Heart right ventricle (tissue), 16 donors: ENCODE measurements at regions not wholly inside any gene's neighbourhood (a gene's known extent, or its start where the extent isn't known, plus 50 kb on each side); places are given as distances from the start of the nearest gene placed in this dataset.
"Not testable (repeated sequence)": the region's sequence is repeated elsewhere in the genome, so short reads cannot be mapped to it uniquely, and the experiment has no call there.

Source experiments
- ATAC-seq, 8 donors: fragments of 200-7000 bp; cut with Tn5 transposase; one replicate each; pipeline ENCODE4 v1.9.1; 2020; ENCODE audit warnings: mild to moderate bottlenecking in 8 of 8, moderate library complexity in 8 of 8, moderate number of reproducible peaks in 1 of 8
- DNase-seq, 2 donors: peaks; one replicate each; pipeline ENCODE4 v3.0.0-alpha.2; 2020
- H3K27ac ChIP-seq, 10 donors: fragments of 200-600 bp; sonication (generic) in 2 of 10; one replicate each; pipeline versions ENCODE4 v1.5.0 to v1.8.0; 2020 to 2022; ENCODE audit warnings: mild to moderate bottlenecking in 3 of 10
- H3K27me3 ChIP-seq, 7 donors: fragments of 200-600 bp; one replicate each; pipeline ENCODE4 v1.8.0; 2021 to 2022; ENCODE audit warnings: mild to moderate bottlenecking in 2 of 7
- H3K36me3 ChIP-seq, 9 donors: fragments of 200-600 bp; sonication (generic) in 1 of 9; one replicate each; pipeline versions ENCODE4 v1.5.0 to v1.8.0; 2020 to 2022; ENCODE audit warnings: mild to moderate bottlenecking in 2 of 9
- H3K4me1 ChIP-seq, 9 donors: fragments of 200-600 bp; sonication (generic) in 1 of 9; one replicate each; pipeline versions ENCODE4 v1.5.0 to v1.8.0; 2020 to 2022; ENCODE audit warnings: mild to moderate bottlenecking in 4 of 9
- H3K4me3 ChIP-seq, 10 donors: fragments of 200-600 bp; sonication (generic) in 2 of 10; one replicate each; pipeline versions ENCODE4 v1.5.0 to v1.8.0; 2020 to 2022; ENCODE audit warnings: mild to moderate bottlenecking in 7 of 10, moderate library complexity in 2 of 10
- H3K9me3 ChIP-seq, 11 donors: fragments of 200-600 bp in 10 of 11; sonication (generic) in 2 of 11; one replicate each; pipeline versions ENCODE4 v1.5.0 to v1.8.0; 2013 to 2022; ENCODE audit warnings: mild to moderate bottlenecking in 2 of 11, control low read depth in 1 of 11, moderate library complexity in 1 of 11
- WGBS, 2 donors: extraction: QIAGEN DNeasy Blood & Tissue Kit; methylation state at CpG; one replicate each; pipeline ENCODE4 v1.1.7; 2013; ENCODE audit warnings: inconsistent platforms in 1 of 2; 5-methylcytosine and 5-hydroxymethylcytosine counted together
- intact Hi-C, 10 donors: fragments of 100-400 bp; cut with DNase I; formaldehyde crosslinking; loops; one replicate each; pipeline versions ENCODE4 v1.11.1 to v1.14.2; 2022
- TF ChIP-seq, protein P1 (sequence below), 9 donors: fragments of 200-600 bp; sonication (generic) in 2 of 9; IDR thresholded peaks; one replicate each; pipeline versions ENCODE4 v1.5.0 to v1.8.0; 2021 to 2022; ENCODE audit warnings: antibody characterized with exemption in 9 of 9, mild to moderate bottlenecking in 5 of 9, moderate library complexity in 1 of 9
- donor health status: Arrhythmogenic right ventricular cardiomyopathy.
- donor health status: ischemic (EF 13 %, LVEDD 7.1; RV severe dilation, severe dysfunction).
- donor health status: healthy with polysubstance abuse.
- donor health status: DM: no; HTN: yes; CAD: no.
- donor health status: DM: no; HTN: no; CAD: no.
- donor health status: ischemic (EF 25% LVEDD 6.9; RV normal size, moderate dysfunction).
- donor health status: ischemic (EF 25% LVEDD 5.7; RV mildly dilated, moderate dysfunction).
- donor health status: healthy.
- donor health status: DM: yes; HTN: yes; CAD: no.
- donor health status: Ischemic cardiomyopathy.
- donor health status: ischemic (EF 35%, LVEDD 5.7; RV mildly dilated, moderate dysfunction).
- donor health status: nonischemic (EF 11% LVEDD 7.7; RV severe dilation, severe dysfunction).
- donor health status: DM: yes; HTN: yes; CAD: no.
- donor health status: PGD.
- donor health status: ischemic (EF 29% LVEDD 5.4; RV normal size, mild dysfunction).
- donor health status: nonischemic (EF 23%, LVEDD 6.1; RV moderate dilation, normal function).

DNA sequence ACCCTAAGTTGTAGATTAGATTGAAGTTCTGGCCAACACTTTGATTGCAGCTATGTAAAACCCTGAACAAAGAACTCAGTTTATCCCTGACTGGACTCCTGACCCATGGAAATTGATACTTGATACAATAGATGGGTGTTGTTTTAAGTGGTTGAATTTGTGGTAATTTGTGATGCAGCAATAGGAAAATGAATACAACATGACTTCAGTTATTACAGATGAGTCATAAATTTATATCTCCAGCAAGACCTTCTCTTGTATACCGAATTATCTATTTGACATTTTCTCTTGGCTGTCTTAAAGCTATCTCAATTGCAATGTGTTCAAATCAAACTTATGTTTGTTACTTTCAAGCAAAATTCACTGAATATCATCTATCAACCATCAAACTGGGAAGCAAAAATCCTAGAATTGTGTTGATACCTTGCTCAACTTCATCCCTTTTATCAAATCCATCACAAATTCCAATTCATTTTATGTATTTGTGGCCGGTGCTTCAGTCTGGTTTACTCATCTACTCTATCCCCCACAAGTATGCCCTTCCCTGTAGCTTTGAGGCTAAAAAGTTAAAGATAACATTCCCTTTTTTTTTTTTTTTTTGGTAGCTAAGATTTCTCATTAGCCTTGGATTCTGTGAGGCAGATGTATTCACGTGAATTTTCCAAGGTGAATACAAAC is 129.4 kb upstream of the CENPW start:
- H3K27ac ChIP-seq, result no peak overlapping the region
- 81 to 83% methylated on average over 3 of the region's 3 CpGs for WGBS, 2 donors
- no peak overlapping the region for H3K4me3 ChIP-seq
- intact Hi-C loops, result no loop called here
- DNase-seq (no peak), ATAC-seq (no peak)
- TF ChIP-seq, protein P1, sequence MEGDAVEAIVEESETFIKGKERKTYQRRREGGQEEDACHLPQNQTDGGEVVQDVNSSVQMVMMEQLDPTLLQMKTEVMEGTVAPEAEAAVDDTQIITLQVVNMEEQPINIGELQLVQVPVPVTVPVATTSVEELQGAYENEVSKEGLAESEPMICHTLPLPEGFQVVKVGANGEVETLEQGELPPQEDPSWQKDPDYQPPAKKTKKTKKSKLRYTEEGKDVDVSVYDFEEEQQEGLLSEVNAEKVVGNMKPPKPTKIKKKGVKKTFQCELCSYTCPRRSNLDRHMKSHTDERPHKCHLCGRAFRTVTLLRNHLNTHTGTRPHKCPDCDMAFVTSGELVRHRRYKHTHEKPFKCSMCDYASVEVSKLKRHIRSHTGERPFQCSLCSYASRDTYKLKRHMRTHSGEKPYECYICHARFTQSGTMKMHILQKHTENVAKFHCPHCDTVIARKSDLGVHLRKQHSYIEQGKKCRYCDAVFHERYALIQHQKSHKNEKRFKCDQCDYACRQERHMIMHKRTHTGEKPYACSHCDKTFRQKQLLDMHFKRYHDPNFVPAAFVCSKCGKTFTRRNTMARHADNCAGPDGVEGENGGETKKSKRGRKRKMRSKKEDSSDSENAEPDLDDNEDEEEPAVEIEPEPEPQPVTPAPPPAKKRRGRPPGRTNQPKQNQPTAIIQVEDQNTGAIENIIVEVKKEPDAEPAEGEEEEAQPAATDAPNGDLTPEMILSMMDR (IDR thresholded peaks at IDR 0.05), result no peak
- H3K27me3 ChIP-seq, result no peaks in the 10 kb centered on the region
- no peaks in the 10 kb centered on the region for H3K4me1 ChIP-seq
- no peaks in the 10 kb centered on the region for H3K36me3 ChIP-seq
- peaks cover 0 to 13% (median 0%) of the 10 kb centered on the region in 11 donors for H3K9me3 ChIP-seq

- TF ChIP-seq, protein P1 (IDR thresholded peaks at IDR 0.05), result no peak
- H3K27me3 ChIP-seq, result no peaks in the 10 kb centered on the region
- peaks cover 0 to 19% (median 0%) of the 10 kb centered on the region in 11 donors for H3K9me3 ChIP-seq
- no peak overlapping the region for H3K4me3 ChIP-seq
- DNase-seq (no peak), ATAC-seq (no peak)
- intact Hi-C loops, result no loop called here
- H3K4me1 ChIP-seq, result no peaks in the 10 kb centered on the region
- H3K36me3 ChIP-seq, result no peaks in the 10 kb centered on the region
- WGBS, 2 donors, result 93 to 94% methylated on average over 3 of the region's 3 CpGs
- H3K27ac ChIP-seq, result no peak overlapping the region
These were observed 122.4 kb upstream of the CENPW start for GRCh38 chr6:126217497-126217896.

GRCh38 chr6:126220901-126221300 is 119.0 kb upstream of the CENPW start:
- H3K4me1 ChIP-seq, intact Hi-C loops, H3K27ac ChIP-seq, ATAC-seq, H3K4me3 ChIP-seq, H3K27me3 ChIP-seq, DNase-seq, H3K36me3 ChIP-seq: not testable (repeated sequence)
- peaks cover 0 to 19% (median 0%) of the 10 kb centered on the region in 11 donors for H3K9me3 ChIP-seq

DNA sequence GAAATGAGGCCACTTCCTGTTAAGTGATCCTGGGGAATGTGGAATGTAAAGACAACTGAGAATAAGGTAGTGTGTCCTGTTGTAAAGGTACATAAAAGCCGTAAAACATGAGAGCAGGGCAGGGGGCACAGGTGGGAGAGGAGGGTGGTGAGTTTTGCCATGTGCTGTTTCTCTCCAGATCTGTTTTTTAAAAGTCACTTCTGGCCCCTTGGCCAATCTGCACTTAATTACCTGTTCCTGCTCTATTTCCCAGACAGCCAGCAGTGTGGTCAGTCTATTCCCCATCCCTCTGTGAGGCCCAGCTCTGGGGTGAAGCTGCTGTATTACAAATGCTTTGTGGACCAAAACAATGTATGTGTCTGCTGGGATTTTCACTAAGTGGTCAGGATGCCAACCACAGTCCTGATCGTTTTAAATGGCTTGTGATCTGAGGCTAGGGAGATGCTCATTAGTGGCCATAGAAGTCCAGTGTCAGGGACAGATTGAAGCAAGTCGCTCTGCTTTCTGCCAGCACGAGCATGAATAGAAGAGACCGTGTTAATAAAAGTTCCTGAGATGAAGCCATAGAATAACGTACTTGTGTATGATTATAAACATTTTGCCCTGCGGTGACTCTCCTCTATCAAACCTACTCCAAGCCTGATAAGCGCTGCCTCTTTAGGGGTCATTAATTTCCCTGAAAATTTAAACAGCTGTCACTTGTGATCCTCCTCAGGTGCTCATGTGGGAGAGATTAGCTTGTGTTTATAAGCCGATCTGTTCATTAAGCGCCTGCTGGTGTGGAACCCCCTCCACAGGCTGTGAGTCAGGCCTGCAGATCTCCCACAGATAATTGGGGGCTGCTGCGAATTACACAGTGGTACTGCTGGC is 111.8 kb upstream of the CENPW start:
- Histone ChIP-seq H3K4me1 (no peaks in the 10 kb centered on the region), H3K9me3 (no peaks in the 10 kb centered on the region), H3K36me3 (no peaks in the 10 kb centered on the region), H3K27ac (no peak overlapping the region), H3K4me3 (no peak overlapping the region), H3K27me3 (no peaks in the 10 kb centered on the region)
- WGBS, 2 donors, result 64 to 65% methylated on average over 11 of the region's 11 CpGs
- TF ChIP-seq, protein P1 (IDR thresholded peaks at IDR 0.05), result no peak
- intact Hi-C loops, result no loop called here
- DNase-seq, result no peak
- ATAC-seq, result no peak

DNA sequence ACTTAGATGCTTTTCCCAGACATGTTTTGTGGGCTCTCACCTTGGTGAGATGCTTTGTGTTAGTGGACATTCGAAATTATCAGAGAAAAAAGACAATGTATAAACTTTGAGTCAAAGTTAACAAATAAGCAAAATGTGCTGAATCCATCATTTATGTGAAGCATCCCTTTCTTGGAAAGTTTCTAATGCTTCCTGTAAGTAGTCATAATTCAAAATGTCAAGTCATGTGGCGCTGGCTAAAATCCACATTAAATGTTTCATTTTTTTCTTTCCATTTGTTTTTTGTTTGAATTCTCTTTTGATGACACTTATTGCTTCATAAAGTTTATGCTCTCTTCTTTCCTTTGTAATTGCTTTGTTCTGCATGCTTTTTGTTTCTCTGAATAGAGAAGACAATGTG is 107.2 kb upstream of the CENPW start:
- Histone ChIP-seq H3K9me3 (peaks cover 0 to 11% (median 0%) of the 10 kb centered on the region in 11 donors), H3K4me3 (no peak overlapping the region), H3K27ac (no peak overlapping the region), H3K36me3 (no peaks in the 10 kb centered on the region), H3K27me3 (no peaks in the 10 kb centered on the region), H3K4me1 (no peaks in the 10 kb centered on the region)
- ATAC-seq (no peak), DNase-seq (no peak)
- TF ChIP-seq, protein P1 (IDR thresholded peaks at IDR 0.05), result no peak
- intact Hi-C loops, result no loop called here
- 58 to 76% methylated on average over 2 of the region's 2 CpGs for WGBS, 2 donors
